Kidney epithelial cell (primary cell): ENCODE measurements at regions not wholly inside any gene's neighbourhood (a gene's known extent, or its start where the extent isn't known, plus 50 kb on each side); places are given as distances from the start of the nearest gene placed in this dataset.

ENCODE experiments used
- DNase-seq: peaks from one replicate; pipeline ENCODE4 v3.0.0-alpha.2; 2010; ENCODE audit warnings: low read depth
- H3K27me3 ChIP-seq: 2 replicates; pipeline ENCODE4 v1.6.0; 2011; ENCODE audit warnings: low read length; ENCODE audit not compliant: control insufficient read depth, insufficient read depth
- H3K36me3 ChIP-seq: 2 replicates; pipeline ENCODE4 v1.5.1; 2011; ENCODE audit warnings: low read length; ENCODE audit not compliant: control insufficient read depth, insufficient read depth
- H3K4me3 ChIP-seq: 2 replicates; pipeline ENCODE4 v1.5.1; 2011; ENCODE audit warnings: low read depth, mild to moderate bottlenecking, control low read depth, low read length
- TF ChIP-seq, protein P1 (sequence below): IDR thresholded peaks from 2 replicates; pipeline ENCODE4 v1.5.1; 2011; ENCODE audit warnings: mild to moderate bottlenecking, moderate library complexity, low read length, control low read depth, inconsistent platforms; ENCODE audit not compliant: insufficient read depth, poor library complexity, severe bottlenecking

DNA sequence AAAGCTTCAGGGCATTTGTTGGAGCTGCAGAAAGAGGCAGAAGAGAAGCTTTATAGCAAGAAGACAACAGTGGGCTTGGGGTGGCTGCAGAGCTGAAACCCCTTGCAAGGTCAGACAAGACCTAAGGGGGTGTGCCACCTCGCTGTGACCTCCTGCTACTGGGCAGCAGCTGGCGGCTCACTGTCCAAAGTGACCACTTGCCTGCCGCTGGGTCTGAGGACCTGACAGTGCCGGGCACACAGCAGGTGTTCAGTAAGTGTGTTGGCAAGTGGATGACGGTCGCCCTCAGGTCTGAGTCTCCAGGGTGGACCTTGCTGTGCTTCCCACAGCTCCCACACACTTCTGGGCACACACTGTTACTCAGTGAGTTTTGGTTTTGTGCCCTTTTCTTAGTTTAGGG, 336.5 kb downstream of the C16orf95 start:
- H3K36me3 ChIP-seq = no peaks in the 10 kb centered on the region
- H3K27me3 ChIP-seq = no peaks in the 10 kb centered on the region
- no peak overlapping the region for H3K4me3 ChIP-seq
- TF ChIP-seq, protein P1, sequence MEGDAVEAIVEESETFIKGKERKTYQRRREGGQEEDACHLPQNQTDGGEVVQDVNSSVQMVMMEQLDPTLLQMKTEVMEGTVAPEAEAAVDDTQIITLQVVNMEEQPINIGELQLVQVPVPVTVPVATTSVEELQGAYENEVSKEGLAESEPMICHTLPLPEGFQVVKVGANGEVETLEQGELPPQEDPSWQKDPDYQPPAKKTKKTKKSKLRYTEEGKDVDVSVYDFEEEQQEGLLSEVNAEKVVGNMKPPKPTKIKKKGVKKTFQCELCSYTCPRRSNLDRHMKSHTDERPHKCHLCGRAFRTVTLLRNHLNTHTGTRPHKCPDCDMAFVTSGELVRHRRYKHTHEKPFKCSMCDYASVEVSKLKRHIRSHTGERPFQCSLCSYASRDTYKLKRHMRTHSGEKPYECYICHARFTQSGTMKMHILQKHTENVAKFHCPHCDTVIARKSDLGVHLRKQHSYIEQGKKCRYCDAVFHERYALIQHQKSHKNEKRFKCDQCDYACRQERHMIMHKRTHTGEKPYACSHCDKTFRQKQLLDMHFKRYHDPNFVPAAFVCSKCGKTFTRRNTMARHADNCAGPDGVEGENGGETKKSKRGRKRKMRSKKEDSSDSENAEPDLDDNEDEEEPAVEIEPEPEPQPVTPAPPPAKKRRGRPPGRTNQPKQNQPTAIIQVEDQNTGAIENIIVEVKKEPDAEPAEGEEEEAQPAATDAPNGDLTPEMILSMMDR = no peak
- no peak for DNase-seq

DNA sequence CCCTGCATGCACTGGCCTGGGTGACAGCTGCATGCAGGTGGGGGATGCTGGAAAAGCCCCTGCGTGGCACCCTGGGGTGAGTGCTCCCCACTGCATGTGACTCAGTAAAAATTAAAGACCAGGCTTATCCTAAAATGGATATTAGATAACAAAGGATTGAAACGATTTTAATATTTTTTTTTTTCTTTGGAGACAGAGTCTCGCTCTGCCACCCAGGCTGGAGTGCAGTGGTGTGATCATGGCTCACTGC, 334.9 kb downstream of the C16orf95 start:
- no peak for DNase-seq
- no peak overlapping the region for H3K4me3 ChIP-seq
- TF ChIP-seq, protein P1 = no peak
- H3K36me3 ChIP-seq = no peaks in the 10 kb centered on the region
- no peaks in the 10 kb centered on the region for H3K27me3 ChIP-seq

DNA sequence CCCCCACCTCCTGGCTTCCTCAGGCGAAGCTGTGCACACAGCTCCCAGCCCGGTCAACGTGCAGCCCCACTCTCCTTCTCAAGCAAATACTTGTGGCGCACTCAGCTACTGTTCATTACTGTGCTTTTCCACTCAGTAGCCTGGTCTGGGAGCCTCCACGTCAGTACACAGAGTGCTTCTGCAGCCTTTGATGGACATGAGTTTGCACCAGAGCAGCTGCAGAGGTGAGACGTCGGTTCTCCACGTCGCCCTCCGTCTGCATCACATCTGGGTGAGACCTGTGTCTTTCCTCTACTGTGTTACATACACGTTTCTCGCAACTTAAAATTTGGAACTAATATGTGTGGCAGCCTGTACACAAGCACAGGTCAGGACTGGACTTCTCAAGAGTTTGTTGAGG, 334.3 kb downstream of the C16orf95 start:
- Histone ChIP-seq H3K4me3 (no peak overlapping the region), H3K27me3 (no peaks in the 10 kb centered on the region), H3K36me3 (no peaks in the 10 kb centered on the region)
- DNase-seq = no peak
- TF ChIP-seq, protein P1 = no peak

DNA sequence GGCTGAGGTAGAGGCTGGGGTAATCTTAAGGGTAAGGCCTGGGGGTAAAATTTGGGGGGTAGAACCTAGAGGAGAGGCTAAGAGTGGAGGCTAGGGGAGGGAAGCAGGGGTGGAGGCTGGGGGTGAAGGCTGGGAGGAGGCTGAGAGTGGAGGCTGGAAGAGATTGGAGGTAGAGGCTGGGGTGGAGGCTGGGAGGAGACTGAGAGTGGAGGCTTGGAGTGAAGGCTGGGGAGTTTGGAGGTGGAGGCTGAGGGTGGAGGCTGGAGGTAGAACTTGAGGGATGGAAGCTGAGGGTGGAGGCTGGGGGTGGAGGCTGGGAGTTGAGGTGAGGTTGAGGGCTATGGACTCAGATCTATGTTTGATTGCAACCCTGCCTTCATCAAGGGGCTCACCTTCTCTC, 333.6 kb downstream of the C16orf95 start:
- Histone ChIP-seq H3K27me3 (no peaks in the 10 kb centered on the region), H3K4me3 (no peak overlapping the region), H3K36me3 (no peaks in the 10 kb centered on the region)
- TF ChIP-seq, protein P1 = no peak
- DNase-seq = no peak

DNA sequence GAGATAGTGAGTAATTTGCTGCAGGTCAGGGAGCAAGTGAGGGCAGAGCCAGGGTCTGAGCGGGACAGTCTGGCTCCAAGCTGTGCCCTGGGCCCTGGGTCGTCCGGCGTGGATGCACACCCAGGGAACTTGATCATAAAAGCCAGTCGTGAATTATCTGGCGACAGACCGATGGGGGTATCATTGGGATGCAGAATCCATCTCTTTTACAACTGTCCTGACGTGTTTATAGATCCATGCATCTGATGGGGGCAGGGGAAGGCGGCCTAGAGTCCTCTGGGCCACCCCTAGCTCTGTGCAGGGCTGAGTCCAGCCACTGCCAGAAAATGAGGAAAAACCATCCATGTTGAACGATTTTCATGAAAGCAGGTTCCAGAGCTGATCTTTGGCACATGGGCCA, 332.8 kb downstream of the C16orf95 start:
- TF ChIP-seq, protein P1 = no peak

DNA sequence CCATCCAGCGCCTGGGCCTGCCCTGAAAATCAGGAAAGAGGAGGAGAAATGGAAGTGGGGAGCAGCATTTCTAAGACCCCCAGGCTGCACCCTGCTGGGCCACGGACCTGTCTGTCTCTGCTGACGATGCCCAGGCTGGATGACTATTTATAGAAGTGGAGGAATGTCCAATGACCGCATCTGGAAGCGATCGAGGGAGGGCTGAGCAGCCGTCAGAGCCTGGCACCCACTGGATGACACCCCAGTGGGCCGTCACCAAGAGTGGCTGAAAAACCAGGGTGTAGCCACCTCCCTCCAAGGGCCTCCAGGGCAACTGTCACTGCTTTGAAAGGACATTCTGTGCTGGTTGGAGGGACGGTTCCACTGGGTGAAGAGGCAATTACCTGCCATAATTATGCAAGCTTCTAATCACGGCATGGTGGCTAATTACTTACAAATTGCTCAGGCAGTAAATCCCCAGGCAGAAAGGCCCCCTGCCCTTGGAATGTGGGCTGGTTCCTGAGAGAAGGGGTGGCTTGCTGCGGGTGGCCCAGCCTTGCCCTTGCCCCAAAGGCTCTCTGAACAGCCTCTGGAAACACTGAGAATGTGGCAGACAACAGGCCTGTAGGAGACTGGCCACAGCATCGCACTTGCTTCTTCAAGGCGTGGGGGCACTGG, 332.1 kb downstream of the C16orf95 start:
- Histone ChIP-seq H3K27me3 (no peaks in the 10 kb centered on the region), H3K36me3 (no peaks in the 10 kb centered on the region), H3K4me3 (no peak overlapping the region)
- DNase-seq = no peak
- TF ChIP-seq, protein P1 = no peak

More for the DNA sequence above, 332.8 kb downstream of the C16orf95 start:
- Histone ChIP-seq H3K36me3 (no peaks in the 10 kb centered on the region), H3K27me3 (no peaks in the 10 kb centered on the region), H3K4me3 (no peak overlapping the region)
- no peak for DNase-seq
